ENCODE measurements at regions not wholly inside any gene's neighbourhood (a gene's known extent, or its start where the extent isn't known, plus 50 kb on each side); places are given as distances from the start of the nearest gene placed in this dataset.

GRCh38 chr4:42281324-42282020, 115.8 kb upstream of the SHISA3 start:
- TF ChIP-seq CHD1 (IDR thresholded peaks at IDR 0.05; ENCODE audit: low read depth, low read length) (no peak), CEBPB (IDR thresholded peaks at IDR 0.05; ENCODE audit: low read depth, low read length) (no peak), RAD21 (IDR thresholded peaks at IDR 0.05; ENCODE audit: low read length) (no peak), USF2 (IDR thresholded peaks at IDR 0.05; ENCODE audit: low read depth, low read length) (no peak; the same call in 1 of the 2 replicates), NFE2L2 (IDR thresholded peaks at IDR 0.05; ENCODE audit: low read depth, low read length) (no peak), MAFK (IDR thresholded peaks at IDR 0.05; ENCODE audit: low read depth, low read length) (no peak), RFX5 (IDR thresholded peaks at IDR 0.05; ENCODE audit: low read depth, low read length) (no peak), ELK1 (IDR thresholded peaks at IDR 0.05; ENCODE audit: borderline replicate concordance, low read depth, low read length) (no peak), SMC3 (IDR thresholded peaks at IDR 0.05; ENCODE audit: low read depth, low read length) (no peak), RCOR1 (IDR thresholded peaks at IDR 0.05; ENCODE audit: insufficient replicate concordance, low read length) (no peak), BHLHE40 (IDR thresholded peaks at IDR 0.05; ENCODE audit: low read depth, low read length) (no peak), MXI1 (IDR thresholded peaks at IDR 0.05; ENCODE audit: borderline replicate concordance, low read depth, low read length) (no peak), POLR2A (IDR thresholded peaks at IDR 0.05; ENCODE audit: low read depth, low read length) (no peak), CTCF (conservative IDR thresholded peaks at IDR 0.05; ENCODE audit: low read depth, low read length) (no peak)
- no peak for DNase-seq
- Histone ChIP-seq H2AFZ (replicated peaks; ENCODE audit: low read length, poor library complexity) (no peak overlapping the region), H3K79me1 (ENCODE audit: low read depth in 1 of 2, low read length in 2 of 2) (no peaks in the 10 kb centered on the region), H3K4me1 (ENCODE audit: control insufficient read depth, insufficient read depth, low read length) (no peaks in the 10 kb centered on the region; the same call in 1 of the 2 replicates), H3K27ac (ENCODE audit: insufficient read depth, low read length) (no peak overlapping the region), H2BK120ac (ENCODE audit: low read depth, low read length) (no peak overlapping the region), H2AK9ac (replicated peaks; ENCODE audit: low read depth, low read length, poor library complexity) (no peak overlapping the region), H2BK15ac (ENCODE audit: low read depth, low read length) (no peak overlapping the region), H3K4me2 (ENCODE audit: low read depth, low read length) (no peak overlapping the region; the same call in 1 of the 2 replicates), H3K4ac (ENCODE audit: low read depth, low read length) (no peak overlapping the region), H2BK5ac (ENCODE audit: low read depth, low read length, poor library complexity, severe bottlenecking) (no peak overlapping the region), H3K18ac (ENCODE audit: low read depth, low read length) (no peak overlapping the region), H3K9me3 (ENCODE audit: control insufficient read depth, insufficient read depth, low read length) (no peaks in the 10 kb centered on the region), H4K91ac (ENCODE audit: insufficient read depth, low read depth, low read length) (no peak overlapping the region), H4K5ac (ENCODE audit: low read depth, low read length) (no peak overlapping the region), H3K4me3 (ENCODE audit: insufficient read depth, low read depth, low read length) (no peak overlapping the region), H3K27me3 (ENCODE audit: control insufficient read depth, insufficient read depth, low read length) (no peaks in the 10 kb centered on the region), H3K56ac (ENCODE audit: extremely low read depth, insufficient read depth, low read length) (no peak overlapping the region), H2AK5ac (ENCODE audit: low read depth, low read length) (no peak overlapping the region), H3K14ac (replicated peaks; ENCODE audit: low read depth, low read length) (no peak overlapping the region), H3K9ac (ENCODE audit: low read depth, low read length) (no peak overlapping the region; the same call in 1 of the 2 replicates), H3K9me1 (ENCODE audit: insufficient read depth, low read length) (no peaks in the 10 kb centered on the region), H3K36me3 (ENCODE audit: control insufficient read depth, insufficient read depth, low read length) (no peaks in the 10 kb centered on the region), H2BK20ac (ENCODE audit: low read depth, low read length) (no peak overlapping the region), H4K20me1 (ENCODE audit: insufficient read depth, low read length) (no peaks in the 10 kb centered on the region), H4K8ac (ENCODE audit: low read depth in 2 of 2, low read length in 2 of 2) (no peak overlapping the region), H3K23ac (ENCODE audit: low read depth, low read length) (no peak overlapping the region)
- dilution Hi-C loops (cut with HindIII; ENCODE audit: low sequenced_read_pairs, unreplicated experiment) (no loop called here), intact Hi-C loops (cut with micrococcal nuclease) (loop anchor here (1.0 to 10.0 kb wide), 4 partner anchors 90 to 587 kb away; no protein-coding TSS in a partner anchor), in situ Hi-C loops (cut with MboI; ENCODE audit: low sequenced_read_pairs) (loop anchor here (5.0 kb wide), 1 partner anchor 236 kb away; no protein-coding TSS in a partner anchor)
- CTCF ChIA-PET: interaction anchor here (0.8 kb wide), 1 partner anchor 90 kb away, joined by 3 read pairs; no protein-coding TSS in a partner anchor
- no TSS peak for BruUV-seq (replicated peaks)
- no CpG with 5 or more reads among the region's 9 CpGs for WGBS, 2 experiments (ENCODE audit: extremely low coverage in 2 of 2, insufficient read length in 1 of 2)
- POLR2A ChIA-PET (ENCODE audit: unreplicated experiment): no interaction called here
- ATAC-seq (ENCODE audit: low read depth): no peak

Measured in IMR-90 (cell line).